Heart left ventricle (tissue), 16 donors: ENCODE measurements at regions not wholly inside any gene's neighbourhood (a gene's known extent, or its start where the extent isn't known, plus 50 kb on each side); places are given as distances from the start of the nearest gene placed in this dataset.
A peak's percentile ranks its signal among the peaks of the same experiment; 100 is the strongest.
"Not testable (repeated sequence)": the region's sequence is repeated elsewhere in the genome, so short reads cannot be mapped to it uniquely, and the experiment has no call there.

Experiments used
- ATAC-seq, 4 donors: fragments of 200-7000 bp; cut with Tn5 transposase; one replicate each; pipeline ENCODE4 v1.9.1; 2020 to 2022; ENCODE audit warnings: moderate library complexity in 4 of 4, mild to moderate bottlenecking in 3 of 4, moderate number of reproducible peaks in 1 of 4
- DNase-seq, 5 donors: peaks; one replicate each; pipeline ENCODE4 v3.0.0-alpha.2; 2020
- H3K27ac ChIP-seq, 12 donors: fragments of 200-600 bp; sonication (generic) in 4 of 12; one replicate each; pipeline versions ENCODE4 v1.5.0 to v1.8.0; 2016 to 2022; ENCODE audit warnings: mild to moderate bottlenecking in 2 of 12
- H3K27me3 ChIP-seq, 9 donors: fragments of 200-600 bp; sonication (generic) in 2 of 9; one replicate each; pipeline versions ENCODE4 v1.5.1 to v1.8.0; 2016 to 2022; ENCODE audit warnings: mild to moderate bottlenecking in 3 of 9
- H3K36me3 ChIP-seq, 9 donors: fragments of 200-600 bp; sonication (generic) in 2 of 9; one replicate each; pipeline versions ENCODE4 v1.5.0 to v1.8.0; 2018 to 2022; ENCODE audit warnings: mild to moderate bottlenecking in 2 of 9
- H3K4me1 ChIP-seq, 12 donors: fragments of 200-600 bp; sonication (generic) in 4 of 12; one replicate each; pipeline versions ENCODE4 v1.5.0 to v1.8.0; 2016 to 2022; ENCODE audit warnings: mild to moderate bottlenecking in 3 of 12
- H3K4me3 ChIP-seq, 12 donors: fragments of 200-600 bp; sonication (generic) in 4 of 12; one replicate each; pipeline versions ENCODE4 v1.5.0 to v1.8.0; 2017 to 2022; ENCODE audit warnings: mild to moderate bottlenecking in 9 of 12, moderate library complexity in 4 of 12
- H3K9me3 ChIP-seq, 12 donors: fragments of 200-600 bp; sonication (generic) in 4 of 12; one replicate each; pipeline versions ENCODE4 v1.5.0 to v1.8.0; 2016 to 2022; ENCODE audit warnings: mild to moderate bottlenecking in 1 of 12
- WGBS, 4 donors: extraction: QIAGEN DNeasy Blood & Tissue Kit in 2 of 4; methylation state at CpG; one replicate each; pipeline versions ENCODE4 v1.1.5 to v1.1.7; 2013 to 2018; 5-methylcytosine and 5-hydroxymethylcytosine counted together
- intact Hi-C, 10 donors: fragments of 100-400 bp; cut with DNase I; formaldehyde crosslinking; loops; one replicate each; pipeline versions ENCODE4 v1.11.1 to v1.14.2; 2022
- TF ChIP-seq, protein P1 (sequence below), 12 donors: fragments of 200-600 bp; sonication (generic) in 4 of 12; IDR thresholded peaks; one replicate each; pipeline versions ENCODE4 v1.5.0 to v1.8.0; 2018 to 2022; ENCODE audit warnings: antibody characterized with exemption in 12 of 12, mild to moderate bottlenecking in 5 of 12
- donor health status: ischemic (EF 13 %, LVEDD 7.1; RV severe dilation, severe dysfunction).
- donor health status: healthy with polysubstance abuse.
- donor health status: DM: no; HTN: yes; CAD: no.
- donor health status: DM: no; HTN: no; CAD: no.
- donor health status: ischemic (EF 25% LVEDD 6.9; RV normal size, moderate dysfunction).
- donor health status: ischemic (EF 25% LVEDD 5.7; RV mildly dilated, moderate dysfunction).
- donor health status: healthy.
- donor health status: DM: yes; HTN: yes; CAD: no.
- donor health status: ischemic (EF 35%, LVEDD 5.7; RV mildly dilated, moderate dysfunction).
- donor health status: nonischemic (EF 11% LVEDD 7.7; RV severe dilation, severe dysfunction).
- donor health status: DM: yes; HTN: yes; CAD: no.
- donor health status: PGD.
- donor health status: ischemic (EF 29% LVEDD 5.4; RV normal size, mild dysfunction).
- donor health status: nonischemic (EF 23%, LVEDD 6.1; RV moderate dilation, normal function).

DNA sequence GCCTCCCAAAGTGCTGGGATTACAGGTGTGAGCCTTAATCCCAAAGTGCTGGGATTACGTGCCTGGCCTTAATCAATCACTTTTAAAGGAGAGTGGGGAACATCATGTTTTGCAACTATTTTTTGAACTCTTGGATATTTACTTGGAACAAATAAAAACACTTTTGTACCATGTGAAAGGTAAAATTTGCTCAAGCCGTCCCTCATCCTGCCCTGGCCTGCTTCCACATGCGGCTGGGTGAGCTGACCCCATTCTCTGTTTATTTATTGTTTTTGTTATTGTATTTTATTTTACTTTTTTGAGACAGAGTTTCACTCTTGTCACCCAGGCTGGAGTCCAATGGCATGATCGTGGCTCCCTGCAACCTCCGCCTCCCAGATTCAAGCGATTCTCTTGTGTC, 208.0 kb downstream of the NPIPA7 start:
- DNase-seq, H3K27ac ChIP-seq, H3K36me3 ChIP-seq, intact Hi-C loops, H3K27me3 ChIP-seq, H3K4me3 ChIP-seq, ATAC-seq, H3K4me1 ChIP-seq, H3K9me3 ChIP-seq: not testable (repeated sequence)
- WGBS, 4 donors, result 86 to 92% (median 89%) methylated on average over 4 to 6 of the region's 6 CpGs

DNA sequence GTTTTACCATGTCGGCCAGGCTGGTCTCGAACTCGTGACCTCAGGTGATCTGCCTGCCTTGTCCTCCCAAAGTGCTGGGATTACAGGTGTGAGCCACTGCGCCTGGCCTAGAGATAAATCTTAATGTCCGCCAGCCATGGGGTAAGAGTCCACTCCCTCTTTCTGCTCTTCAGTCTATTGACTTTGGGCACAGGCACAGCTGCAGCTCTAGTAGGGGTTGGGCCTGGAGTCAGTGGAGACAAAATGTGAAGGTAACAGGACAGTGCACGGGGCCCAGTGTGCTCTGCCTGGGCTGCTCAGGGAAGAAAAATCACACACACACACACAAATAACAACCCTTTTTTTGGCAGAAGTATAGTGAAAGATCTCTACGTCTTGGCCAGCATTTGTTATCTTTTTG, 209.5 kb downstream of the NPIPA7 start:
- H3K36me3 ChIP-seq, intact Hi-C loops, H3K4me1 ChIP-seq, ATAC-seq, H3K27me3 ChIP-seq, H3K27ac ChIP-seq, H3K9me3 ChIP-seq, DNase-seq, H3K4me3 ChIP-seq: not testable (repeated sequence)
- WGBS, 4 donors, result 77 to 84% (median 84%) methylated on average over 7 of the region's 7 CpGs

DNA sequence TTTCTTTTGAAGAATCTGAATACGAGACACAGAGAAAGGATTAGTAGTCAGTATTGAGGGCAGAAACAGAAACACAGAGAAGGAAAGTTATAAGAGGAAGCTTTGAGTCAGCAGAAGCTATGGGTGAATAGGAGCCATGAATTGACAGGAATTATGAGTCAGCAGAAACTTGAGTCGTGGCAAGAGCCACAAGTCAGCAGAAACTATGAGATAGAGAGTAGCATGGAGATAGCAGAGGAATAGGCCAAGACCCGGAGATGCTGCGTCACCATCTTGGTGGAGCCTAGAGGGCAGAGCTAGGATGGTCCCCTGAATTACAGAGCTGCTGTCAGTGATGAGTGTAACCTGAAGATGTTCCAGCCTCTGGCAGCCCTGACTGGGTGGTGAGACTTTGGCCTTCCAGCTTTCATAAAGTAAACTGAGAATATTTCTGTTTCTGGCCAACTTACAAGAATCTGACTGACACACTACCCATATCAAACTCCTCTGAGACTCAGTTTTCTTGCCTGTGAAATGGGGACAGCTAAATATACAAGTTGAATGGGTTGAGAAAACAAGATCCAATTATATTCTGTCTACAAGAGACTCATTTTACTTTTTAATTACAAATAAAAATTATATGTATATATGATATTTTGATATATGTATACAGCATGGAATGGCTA, 211.8 kb downstream of the NPIPA7 start:
- H3K36me3 ChIP-seq, DNase-seq, H3K27ac ChIP-seq, H3K4me3 ChIP-seq, H3K27me3 ChIP-seq, H3K9me3 ChIP-seq, H3K4me1 ChIP-seq: not testable (repeated sequence)
- WGBS, 4 donors, result 0 to 50% (median 35%) methylated on average over 1 to 2 of the region's 4 CpGs
- ATAC-seq, result peak in 1 of 4 donors; percentile 20
- intact Hi-C loops, result loop anchor here in 1 of 10 donors (10.0 kb wide), 1 partner anchor 984 kb away; no protein-coding TSS in a partner anchor

DNA sequence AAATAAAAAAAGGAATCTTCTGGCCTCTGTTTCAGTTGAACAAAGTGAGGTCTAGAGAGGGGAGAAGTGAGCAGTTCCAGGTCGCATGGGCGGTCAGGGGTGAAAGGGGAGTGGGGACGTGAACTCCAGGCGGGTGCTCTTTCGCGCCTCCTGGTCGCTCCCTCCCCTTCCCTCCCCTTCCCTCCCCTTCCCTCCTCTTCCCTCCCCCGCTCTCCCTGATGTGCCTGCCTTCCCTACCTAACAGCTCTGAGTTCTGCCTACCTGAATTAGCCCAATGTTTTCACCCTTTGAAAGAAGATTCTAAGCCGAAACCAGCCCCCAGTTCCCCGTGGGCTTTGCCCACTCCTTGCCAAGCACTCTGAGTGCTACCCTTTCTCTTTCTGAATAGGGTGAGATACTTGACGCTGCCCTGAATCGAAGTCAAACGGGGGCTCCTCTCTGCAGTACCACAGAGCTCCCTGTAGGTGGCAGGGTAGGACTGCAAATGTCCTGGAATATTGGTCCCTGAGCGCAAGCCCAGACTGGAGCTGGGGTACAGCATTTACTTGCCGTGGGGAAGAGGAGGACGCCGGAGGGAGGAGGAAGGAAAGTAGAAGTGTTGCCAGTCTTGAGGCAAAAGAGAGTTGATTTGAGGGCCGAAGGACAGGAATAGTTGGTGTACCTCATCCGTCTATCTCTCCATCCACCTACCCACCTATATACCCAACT, 214.4 kb downstream of the NPIPA7 start:
- not testable (repeated sequence) for H3K36me3 ChIP-seq, H3K9me3 ChIP-seq, H3K4me1 ChIP-seq, H3K4me3 ChIP-seq, H3K27ac ChIP-seq, H3K27me3 ChIP-seq
- intact Hi-C loops, result loop anchor here in 1 of 10 donors (10.0 kb wide), 1 partner anchor 981 kb away; no protein-coding TSS in a partner anchor
- WGBS, 4 donors, result 7 to 12% (median 11%) methylated on average over 14 to 17 of the region's 19 CpGs
- TF ChIP-seq, protein P1, sequence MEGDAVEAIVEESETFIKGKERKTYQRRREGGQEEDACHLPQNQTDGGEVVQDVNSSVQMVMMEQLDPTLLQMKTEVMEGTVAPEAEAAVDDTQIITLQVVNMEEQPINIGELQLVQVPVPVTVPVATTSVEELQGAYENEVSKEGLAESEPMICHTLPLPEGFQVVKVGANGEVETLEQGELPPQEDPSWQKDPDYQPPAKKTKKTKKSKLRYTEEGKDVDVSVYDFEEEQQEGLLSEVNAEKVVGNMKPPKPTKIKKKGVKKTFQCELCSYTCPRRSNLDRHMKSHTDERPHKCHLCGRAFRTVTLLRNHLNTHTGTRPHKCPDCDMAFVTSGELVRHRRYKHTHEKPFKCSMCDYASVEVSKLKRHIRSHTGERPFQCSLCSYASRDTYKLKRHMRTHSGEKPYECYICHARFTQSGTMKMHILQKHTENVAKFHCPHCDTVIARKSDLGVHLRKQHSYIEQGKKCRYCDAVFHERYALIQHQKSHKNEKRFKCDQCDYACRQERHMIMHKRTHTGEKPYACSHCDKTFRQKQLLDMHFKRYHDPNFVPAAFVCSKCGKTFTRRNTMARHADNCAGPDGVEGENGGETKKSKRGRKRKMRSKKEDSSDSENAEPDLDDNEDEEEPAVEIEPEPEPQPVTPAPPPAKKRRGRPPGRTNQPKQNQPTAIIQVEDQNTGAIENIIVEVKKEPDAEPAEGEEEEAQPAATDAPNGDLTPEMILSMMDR (IDR thresholded peaks at IDR 0.05), result peak; percentile 40 to 64 (median 59)
- peak in 3 of 4 donors; percentile 84 to 91 (median 85) for ATAC-seq
- DNase-seq, result peak in 1 of 5 donors; percentile 6

DNA sequence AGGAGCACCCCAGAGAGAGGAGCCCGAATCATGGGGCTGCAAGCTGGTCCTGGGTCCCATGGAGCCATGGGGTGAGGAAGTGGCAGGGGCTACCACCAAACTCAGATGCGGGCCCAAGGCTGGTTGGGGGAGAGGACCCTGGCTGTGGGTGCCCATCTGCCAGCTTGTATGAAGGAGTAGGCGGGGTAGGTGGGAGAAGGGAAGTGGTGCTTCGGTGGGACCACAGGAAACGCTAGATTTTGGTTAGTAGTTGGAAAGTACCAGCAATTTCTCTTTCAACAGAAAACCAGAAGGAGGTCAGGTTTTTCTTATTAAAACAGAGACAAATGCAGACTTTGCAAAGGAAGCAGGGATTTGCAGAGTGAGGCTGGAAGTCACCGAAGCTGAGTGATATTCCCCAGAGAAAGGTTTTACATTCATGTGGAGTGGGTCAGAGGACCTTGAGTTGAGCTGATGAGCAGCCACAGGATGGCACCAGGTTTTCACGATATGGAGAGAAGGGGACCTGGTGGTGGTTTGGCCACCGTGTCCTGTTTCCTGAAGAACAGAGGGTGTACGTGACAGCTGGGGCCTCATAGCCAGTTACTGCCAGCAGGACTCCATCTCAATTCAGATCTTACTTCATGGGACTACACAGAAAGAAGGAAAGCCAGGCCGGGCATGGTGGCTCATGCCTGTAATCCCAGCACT, 216.2 kb downstream of the NPIPA7 start:
- H3K4me3 ChIP-seq, H3K36me3 ChIP-seq, ATAC-seq, DNase-seq, H3K9me3 ChIP-seq, H3K27me3 ChIP-seq, H3K4me1 ChIP-seq, H3K27ac ChIP-seq: not testable (repeated sequence)
- intact Hi-C loops, result loop anchor here in 1 of 10 donors (10.0 kb wide), 1 partner anchor 980 kb away; no protein-coding TSS in a partner anchor
- WGBS, 4 donors, result 25 to 100% (median 38%) methylated on average over 2 to 4 of the region's 10 CpGs

DNA sequence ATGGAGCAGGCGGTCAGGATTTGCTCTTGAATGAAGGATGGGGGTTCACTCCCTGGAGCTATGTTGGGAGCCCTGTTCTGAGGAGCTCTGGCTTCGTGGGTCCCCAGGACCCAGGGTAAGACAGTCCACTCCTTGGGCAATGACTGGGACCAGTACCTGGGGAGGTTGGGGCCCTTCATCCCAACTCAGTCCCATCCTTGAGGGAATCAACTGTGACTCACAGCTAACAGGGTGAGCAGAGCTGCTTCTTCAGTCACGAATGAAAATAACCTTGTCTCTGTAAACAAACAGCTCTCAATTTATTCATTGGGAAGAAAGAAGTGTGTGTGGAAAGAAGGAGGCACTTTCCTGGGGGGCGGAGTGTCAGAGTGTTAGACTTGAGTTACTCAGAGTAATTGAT, 222.3 kb downstream of the NPIPA7 start:
- intact Hi-C loops, H3K36me3 ChIP-seq, DNase-seq, H3K4me3 ChIP-seq, H3K27ac ChIP-seq, H3K9me3 ChIP-seq, H3K4me1 ChIP-seq, H3K27me3 ChIP-seq, ATAC-seq: not testable (repeated sequence)
- 64 to 71% (median 65%) methylated on average over 3 to 4 of the region's 4 CpGs for WGBS, 4 donors

DNA sequence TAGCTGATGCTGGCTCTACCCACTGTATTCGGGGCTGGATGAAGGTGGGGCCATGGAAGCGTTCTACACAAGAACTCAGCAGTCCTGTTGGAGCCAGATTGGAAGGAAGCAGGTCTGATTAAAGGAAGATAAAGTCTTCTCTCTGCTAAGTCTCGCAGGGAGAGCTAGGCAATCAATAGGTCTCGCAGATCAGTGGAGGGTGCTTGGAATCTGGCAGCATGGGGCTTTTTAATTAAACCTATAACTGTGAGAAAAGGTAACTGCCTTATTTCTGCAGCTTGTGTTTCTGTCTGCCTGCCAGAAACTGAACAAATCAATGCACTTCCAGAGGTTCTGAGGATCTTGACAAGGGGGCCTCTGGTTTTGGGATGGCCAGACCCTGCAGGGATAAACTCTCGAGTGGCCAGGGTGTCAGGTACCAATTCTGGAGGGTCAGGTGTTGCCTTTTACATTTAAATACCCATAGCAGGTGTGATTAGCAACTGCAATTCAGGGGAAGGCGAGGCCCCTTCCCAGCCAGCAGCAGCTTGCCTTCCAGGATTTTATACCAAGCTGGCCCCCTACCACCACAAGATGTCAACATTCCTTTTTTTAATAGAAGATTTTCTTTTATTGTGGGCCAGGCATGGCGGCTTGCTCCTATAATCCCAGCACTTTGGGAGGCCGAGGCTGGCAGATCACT, 228.6 kb downstream of the NPIPA7 start:
- intact Hi-C loops, H3K27ac ChIP-seq, H3K27me3 ChIP-seq, DNase-seq, H3K36me3 ChIP-seq, H3K4me3 ChIP-seq, H3K4me1 ChIP-seq, H3K9me3 ChIP-seq, ATAC-seq: not testable (repeated sequence)
- 18 to 57% (median 32%) methylated on average over 2 to 4 of the region's 8 CpGs for WGBS, 4 donors

DNA sequence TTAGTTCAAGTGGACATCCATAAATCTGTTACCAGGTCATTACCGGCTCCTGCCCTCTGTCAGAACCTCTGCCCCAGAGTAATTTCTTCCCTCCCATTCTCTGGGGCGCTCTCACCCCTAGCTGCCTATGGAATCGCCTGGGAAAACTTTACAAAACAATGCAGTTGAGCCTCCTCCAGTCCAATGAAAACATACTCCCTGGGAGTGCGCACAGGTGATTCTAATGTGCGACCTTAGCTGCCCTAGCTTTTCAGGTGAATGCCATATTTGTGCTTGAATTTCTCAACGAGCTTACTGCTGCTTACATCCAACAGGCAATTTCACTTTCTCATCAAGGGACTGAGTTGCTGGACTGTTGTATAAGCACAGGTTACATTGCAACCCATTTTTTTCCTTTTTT, 230.7 kb downstream of the NPIPA7 start:
- intact Hi-C loops, H3K4me1 ChIP-seq, DNase-seq, ATAC-seq, H3K27me3 ChIP-seq, H3K27ac ChIP-seq, H3K4me3 ChIP-seq, H3K9me3 ChIP-seq, H3K36me3 ChIP-seq: not testable (repeated sequence)
- 63 to 84% (median 68%) methylated on average over 5 to 6 of the region's 6 CpGs for WGBS, 4 donors

DNA sequence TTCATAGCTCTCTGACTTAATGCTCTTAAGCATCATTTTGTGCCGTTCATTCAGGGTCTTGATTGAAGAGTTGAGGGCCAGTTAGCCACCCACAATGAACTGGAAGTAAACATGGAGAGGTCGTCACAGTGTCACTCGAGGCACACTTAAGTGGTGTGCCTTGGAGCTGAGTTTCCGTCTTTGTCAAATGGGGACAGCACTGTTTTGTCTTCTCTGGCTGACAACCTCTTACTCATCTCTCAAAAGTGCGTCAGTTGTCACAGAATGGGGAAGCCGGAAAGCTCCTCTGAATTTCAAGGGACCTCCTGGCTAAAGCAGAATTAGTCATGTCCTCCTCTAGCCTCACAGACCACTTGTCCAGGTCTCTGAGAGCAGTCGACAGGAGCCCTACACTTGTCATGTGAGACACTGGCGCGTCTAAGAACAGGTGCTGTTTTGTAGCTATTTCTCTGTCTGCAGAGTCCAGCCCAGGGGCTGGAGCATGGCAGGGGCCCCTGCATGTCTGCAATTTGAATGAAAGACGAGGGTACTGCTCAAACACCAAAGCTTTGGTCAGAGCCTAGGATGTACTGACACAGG, 231.5 kb downstream of the NPIPA7 start:
- H3K9me3 ChIP-seq, H3K27me3 ChIP-seq, DNase-seq, H3K27ac ChIP-seq, H3K4me1 ChIP-seq, ATAC-seq, H3K36me3 ChIP-seq, H3K4me3 ChIP-seq, intact Hi-C loops: not testable (repeated sequence)
- WGBS, 4 donors, result 42 to 65% (median 46%) methylated on average over 1 to 7 of the region's 10 CpGs
